Adrenal gland (tissue), 5 donors: ENCODE measurements at regions not wholly inside any gene's neighbourhood (a gene's known extent, or its start where the extent isn't known, plus 50 kb on each side); places are given as distances from the start of the nearest gene placed in this dataset.

Experiments
- POLR2A ChIP-seq, 2 donors: fragments of 450-650 bp; IDR thresholded peaks; one replicate each; pipeline ENCODE4 v1.6.1; 2017; ENCODE audit warnings: antibody characterized with exemption in 2 of 2, mild to moderate bottlenecking in 2 of 2, moderate library complexity in 1 of 2
- TF ChIP-seq, protein P1 (sequence below), 6 experiments: fragments of 450-650 bp in 4 of 6; fragments of 200-600 bp in 2 of 6; sonication (generic) in 1 of 6; IDR thresholded peaks; 1 replicate in 5 of 6; 2 replicates in 1 of 6; pipeline versions ENCODE4 v1.5.1 to v1.8.0; 2016 to 2021; ENCODE audit warnings: antibody characterized with exemption in 6 of 6, mild to moderate bottlenecking in 2 of 6, moderate library complexity in 1 of 6
- donor health status: DM: no; HTN: no; CAD: no.

DNA sequence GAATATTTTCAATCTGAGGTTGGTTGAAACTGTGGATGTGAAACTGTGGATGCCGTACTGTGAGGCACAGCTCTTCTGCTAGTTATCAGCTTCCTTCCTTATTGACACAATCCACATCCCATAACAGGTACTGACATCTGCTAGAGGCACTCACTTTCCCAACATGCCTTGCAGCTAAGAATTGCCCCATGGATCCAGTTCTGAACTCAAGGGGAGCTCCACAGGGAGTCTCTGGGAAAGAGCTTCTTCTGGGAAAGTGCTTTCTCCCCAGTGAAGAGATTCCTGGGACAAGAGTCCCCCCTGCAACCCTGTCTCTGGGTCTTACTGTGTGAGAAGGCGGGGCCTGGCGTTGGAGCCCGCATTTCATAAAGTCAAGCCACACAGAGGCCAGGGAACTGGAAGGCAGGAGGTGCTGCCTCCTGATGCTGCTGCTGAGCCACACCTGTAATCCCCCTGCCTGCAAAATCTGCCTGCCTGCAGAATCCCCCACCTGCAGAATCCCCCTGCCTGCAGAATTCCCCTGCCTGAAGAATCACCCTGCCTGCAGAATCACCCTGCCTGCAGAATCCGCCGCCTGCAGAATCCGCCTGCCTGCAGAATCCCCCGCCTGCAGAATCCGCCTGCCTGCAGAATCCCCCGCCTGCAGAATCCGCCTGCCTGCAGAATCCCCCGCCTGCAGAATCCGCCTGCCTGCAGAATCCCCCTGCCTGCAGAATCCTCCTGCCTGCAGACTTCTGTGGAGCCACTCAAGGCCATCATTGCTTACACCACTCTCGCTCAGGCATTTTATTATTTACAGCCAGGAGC is 305.4 kb downstream of the FOXL1 start:
- TF ChIP-seq, protein P1, sequence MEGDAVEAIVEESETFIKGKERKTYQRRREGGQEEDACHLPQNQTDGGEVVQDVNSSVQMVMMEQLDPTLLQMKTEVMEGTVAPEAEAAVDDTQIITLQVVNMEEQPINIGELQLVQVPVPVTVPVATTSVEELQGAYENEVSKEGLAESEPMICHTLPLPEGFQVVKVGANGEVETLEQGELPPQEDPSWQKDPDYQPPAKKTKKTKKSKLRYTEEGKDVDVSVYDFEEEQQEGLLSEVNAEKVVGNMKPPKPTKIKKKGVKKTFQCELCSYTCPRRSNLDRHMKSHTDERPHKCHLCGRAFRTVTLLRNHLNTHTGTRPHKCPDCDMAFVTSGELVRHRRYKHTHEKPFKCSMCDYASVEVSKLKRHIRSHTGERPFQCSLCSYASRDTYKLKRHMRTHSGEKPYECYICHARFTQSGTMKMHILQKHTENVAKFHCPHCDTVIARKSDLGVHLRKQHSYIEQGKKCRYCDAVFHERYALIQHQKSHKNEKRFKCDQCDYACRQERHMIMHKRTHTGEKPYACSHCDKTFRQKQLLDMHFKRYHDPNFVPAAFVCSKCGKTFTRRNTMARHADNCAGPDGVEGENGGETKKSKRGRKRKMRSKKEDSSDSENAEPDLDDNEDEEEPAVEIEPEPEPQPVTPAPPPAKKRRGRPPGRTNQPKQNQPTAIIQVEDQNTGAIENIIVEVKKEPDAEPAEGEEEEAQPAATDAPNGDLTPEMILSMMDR (IDR thresholded peaks at IDR 0.05), result no peak
- TF ChIP-seq POLR2A (IDR thresholded peaks at IDR 0.05), result no peak
